ENCODE measurements at regions not wholly inside any gene's neighbourhood (a gene's known extent, or its start where the extent isn't known, plus 50 kb on each side); places are given as distances from the start of the nearest gene placed in this dataset.
A peak's percentile ranks its signal among the peaks of the same experiment; 100 is the strongest.

DNA sequence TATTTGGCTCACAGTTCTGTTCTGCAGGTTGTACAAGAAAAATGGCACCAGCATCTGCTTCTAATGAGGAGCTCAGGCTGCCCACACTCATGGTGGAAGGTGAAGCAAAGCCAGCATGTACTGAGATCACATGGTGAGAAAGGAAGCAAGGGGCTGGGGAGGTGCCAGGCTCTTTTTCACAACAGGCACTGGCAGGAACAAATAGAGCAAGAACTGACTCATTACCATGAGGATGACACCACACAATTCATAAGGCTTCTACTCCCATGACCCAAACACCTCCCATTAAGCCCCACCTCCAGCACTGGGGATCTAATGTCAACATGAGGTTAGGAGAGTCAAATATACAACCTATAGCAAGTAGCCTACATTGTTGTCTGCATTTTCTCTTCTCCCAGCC lies 522.6 kb downstream of the RFC3 start:
- TF ChIP-seq, protein P1, sequence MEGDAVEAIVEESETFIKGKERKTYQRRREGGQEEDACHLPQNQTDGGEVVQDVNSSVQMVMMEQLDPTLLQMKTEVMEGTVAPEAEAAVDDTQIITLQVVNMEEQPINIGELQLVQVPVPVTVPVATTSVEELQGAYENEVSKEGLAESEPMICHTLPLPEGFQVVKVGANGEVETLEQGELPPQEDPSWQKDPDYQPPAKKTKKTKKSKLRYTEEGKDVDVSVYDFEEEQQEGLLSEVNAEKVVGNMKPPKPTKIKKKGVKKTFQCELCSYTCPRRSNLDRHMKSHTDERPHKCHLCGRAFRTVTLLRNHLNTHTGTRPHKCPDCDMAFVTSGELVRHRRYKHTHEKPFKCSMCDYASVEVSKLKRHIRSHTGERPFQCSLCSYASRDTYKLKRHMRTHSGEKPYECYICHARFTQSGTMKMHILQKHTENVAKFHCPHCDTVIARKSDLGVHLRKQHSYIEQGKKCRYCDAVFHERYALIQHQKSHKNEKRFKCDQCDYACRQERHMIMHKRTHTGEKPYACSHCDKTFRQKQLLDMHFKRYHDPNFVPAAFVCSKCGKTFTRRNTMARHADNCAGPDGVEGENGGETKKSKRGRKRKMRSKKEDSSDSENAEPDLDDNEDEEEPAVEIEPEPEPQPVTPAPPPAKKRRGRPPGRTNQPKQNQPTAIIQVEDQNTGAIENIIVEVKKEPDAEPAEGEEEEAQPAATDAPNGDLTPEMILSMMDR (conservative IDR thresholded peaks at IDR 0.05; ENCODE audit: control insufficient read depth, insufficient read depth, low read depth, low read length) = no peak
- H3K4me3 ChIP-seq (ENCODE audit: control insufficient read depth, low read depth, low read length) = no peak overlapping the region
- peak; percentile 84 for DNase-seq (ENCODE audit: low read depth)

DNA sequence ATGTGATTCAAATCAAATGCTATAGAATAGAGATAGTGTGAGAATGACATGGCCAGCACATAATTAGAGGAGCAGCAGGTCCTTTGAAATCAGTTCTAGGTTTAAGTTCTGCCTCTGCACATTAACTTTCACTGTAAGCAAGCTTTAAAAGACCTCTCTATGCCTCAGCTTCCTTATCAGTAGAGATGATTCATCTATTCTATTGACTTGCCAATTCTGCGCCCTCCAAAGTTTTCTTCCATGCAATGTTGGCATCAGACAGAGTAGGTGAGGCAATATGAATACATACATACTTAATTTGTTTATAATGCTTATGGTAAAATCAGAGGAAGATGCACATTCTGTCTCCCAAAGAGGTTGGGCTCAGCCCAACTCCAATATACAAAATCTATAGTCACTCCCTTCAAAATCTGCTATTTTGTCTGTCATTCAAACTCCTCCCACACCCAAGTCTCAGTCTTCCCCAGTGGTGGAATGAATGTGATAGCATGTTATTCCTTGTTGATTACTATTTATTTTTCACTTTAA lies 525.5 kb downstream of the RFC3 start:
- H3K4me3 ChIP-seq (ENCODE audit: control insufficient read depth, low read depth, low read length) = no peak overlapping the region
- TF ChIP-seq, protein P1 (conservative IDR thresholded peaks at IDR 0.05; ENCODE audit: control insufficient read depth, insufficient read depth, low read depth, low read length) = no peak

DNA sequence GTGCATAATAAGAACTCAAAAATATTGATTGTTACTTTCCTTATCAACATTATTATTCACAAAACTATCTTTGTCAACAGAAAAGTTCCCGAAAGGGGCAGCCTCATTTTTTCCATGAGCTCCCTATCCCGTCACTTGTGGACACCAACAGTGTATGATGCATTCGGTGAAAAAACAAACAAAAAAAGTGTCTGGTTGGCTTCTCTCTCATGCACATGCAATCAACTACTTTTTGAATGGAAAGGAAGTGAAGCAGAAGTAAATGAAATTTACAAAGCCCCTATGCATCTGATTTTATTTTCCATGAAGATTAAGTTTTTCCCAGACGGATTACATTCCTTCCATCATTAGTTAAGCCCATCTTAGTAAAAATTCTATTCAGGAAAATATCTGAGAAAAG lies 526.9 kb downstream of the RFC3 start:
- TF ChIP-seq, protein P1 (conservative IDR thresholded peaks at IDR 0.05; ENCODE audit: control insufficient read depth, insufficient read depth, low read depth, low read length) = no peak
- H3K4me3 ChIP-seq (ENCODE audit: control insufficient read depth, low read depth, low read length) = no peak overlapping the region
- DNase-seq (ENCODE audit: low read depth) = no peak

More for the DNA sequence above, 525.5 kb downstream of the RFC3 start:
- DNase-seq (ENCODE audit: low read depth) = no peak

DNA sequence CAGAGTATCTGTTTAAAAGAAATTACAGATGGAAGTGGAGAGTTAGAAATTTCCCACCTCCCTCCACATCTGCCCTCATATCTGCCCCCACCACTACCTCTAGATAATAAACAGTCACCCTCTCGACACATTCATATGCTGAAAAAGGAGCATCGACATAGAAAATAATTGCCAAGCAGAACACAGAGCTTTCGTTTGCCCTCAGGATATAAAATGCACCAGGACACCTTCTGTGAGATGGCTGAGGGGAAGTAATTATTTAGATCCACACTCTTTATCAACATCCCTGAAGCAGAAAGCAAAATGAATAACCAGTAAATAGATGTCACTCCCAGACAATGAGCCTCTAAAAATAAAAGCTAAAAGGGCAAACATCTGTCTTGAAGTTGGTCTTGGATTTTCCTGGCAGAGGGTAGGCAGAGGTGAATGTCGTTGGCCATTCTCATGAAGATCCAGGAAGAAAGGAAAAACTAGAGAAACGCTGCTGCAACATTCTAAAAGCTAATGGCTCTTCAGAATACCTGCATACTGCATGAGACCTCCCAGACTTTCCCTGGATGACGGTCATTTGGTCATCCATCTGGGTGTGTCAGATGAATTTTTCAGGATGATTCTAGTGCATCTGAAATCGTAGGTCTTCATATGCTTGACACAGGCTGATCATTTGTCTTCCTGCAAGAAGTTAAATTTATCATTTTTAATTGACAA lies 527.5 kb downstream of the RFC3 start:
- DNase-seq (ENCODE audit: low read depth) = no peak
- TF ChIP-seq, protein P1 (conservative IDR thresholded peaks at IDR 0.05; ENCODE audit: control insufficient read depth, insufficient read depth, low read depth, low read length) = no peak
- no peak overlapping the region for H3K4me3 ChIP-seq (ENCODE audit: control insufficient read depth, low read depth, low read length)

DNA sequence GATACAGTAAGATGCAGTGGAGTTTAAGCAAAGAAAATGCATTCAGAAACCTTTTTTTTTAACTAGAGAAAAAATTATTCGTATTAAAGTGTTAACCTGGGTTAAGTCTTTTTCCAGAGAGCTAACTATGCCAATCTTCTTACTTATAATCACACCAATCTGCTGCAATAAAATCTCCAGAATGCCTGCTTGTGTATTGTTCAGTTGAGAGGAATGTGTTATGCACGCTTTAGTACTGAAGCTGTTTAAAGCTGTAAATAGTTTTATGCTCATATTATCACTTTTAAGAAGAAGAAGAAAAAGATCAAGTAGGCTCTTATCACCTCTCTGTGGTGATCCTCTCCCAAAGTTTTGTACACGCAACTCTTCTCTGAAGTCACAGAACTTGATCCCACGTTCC lies 528.7 kb downstream of the RFC3 start:
- TF ChIP-seq, protein P1 (conservative IDR thresholded peaks at IDR 0.05; ENCODE audit: control insufficient read depth, insufficient read depth, low read depth, low read length) = no peak

DNA sequence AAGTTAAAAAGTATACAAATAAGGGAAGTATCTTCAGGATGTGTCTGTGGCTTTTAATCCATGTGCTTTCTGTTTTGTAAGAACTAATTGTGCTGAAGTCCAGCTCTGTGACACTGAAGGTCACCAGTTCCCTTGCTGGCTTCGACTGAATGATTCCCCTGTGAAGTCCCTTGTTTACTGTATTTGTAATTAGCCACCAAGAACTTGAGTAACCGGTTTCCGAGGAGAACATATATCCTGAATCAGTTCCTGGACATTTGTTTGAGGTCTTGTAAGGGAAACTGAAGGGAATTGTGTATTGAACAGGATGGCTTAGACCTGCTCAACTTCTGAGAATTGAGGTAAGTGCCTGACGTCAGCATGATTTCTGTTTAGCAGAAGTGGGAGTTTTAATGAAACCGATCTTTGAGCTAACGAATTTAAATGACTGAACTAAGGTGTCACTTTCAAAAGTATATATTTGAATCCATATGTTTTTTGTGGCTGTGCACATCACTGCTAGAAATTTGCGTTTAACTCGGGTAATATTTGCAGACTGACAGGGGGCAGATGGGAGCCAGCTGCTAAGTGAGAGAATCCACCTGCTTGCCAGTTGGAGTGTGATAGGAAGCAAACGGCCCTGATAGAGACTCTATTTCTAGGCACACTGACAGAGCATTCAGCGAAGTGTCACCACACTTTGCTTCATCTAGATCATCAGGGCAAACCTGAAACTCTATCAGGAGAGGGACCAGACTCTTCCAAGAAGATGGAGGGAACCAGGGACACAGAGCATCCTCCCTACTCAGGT lies 530.0 kb downstream of the RFC3 start:
- DNase-seq (ENCODE audit: low read depth) = no peak
- no peak overlapping the region for H3K4me3 ChIP-seq (ENCODE audit: control insufficient read depth, low read depth, low read length)
- TF ChIP-seq, protein P1 (conservative IDR thresholded peaks at IDR 0.05; ENCODE audit: control insufficient read depth, insufficient read depth, low read depth, low read length) = no peak

More for the DNA sequence above, 528.7 kb downstream of the RFC3 start:
- no peak overlapping the region for H3K4me3 ChIP-seq (ENCODE audit: control insufficient read depth, low read depth, low read length)
- DNase-seq (ENCODE audit: low read depth) = no peak
